A673 (cell line): ENCODE measurements at regions not wholly inside any gene's neighbourhood (a gene's known extent, or its start where the extent isn't known, plus 50 kb on each side); places are given as distances from the start of the nearest gene placed in this dataset.

ENCODE experiments used
- BruUV-seq: library from RNA; stranded (reverse); fragments of 400-500 nt; replicated peaks from 2 replicates; lab custom pipeline; 2021; lab: Mats Ljungman, UMichigan
- CTCF ChIA-PET: fragments of 300-600 bp; sonication (Branson Sonifier 250); formaldehyde crosslinking; loops from one replicate; lab custom pipeline; 2022; ENCODE audit warnings: antibody characterized with exemption; lab: Charles Lee
- POLR2A ChIA-PET: fragments of 300-600 bp; sonication (Branson Sonifier 250); formaldehyde crosslinking; loops from one replicate; lab custom pipeline; 2022; ENCODE audit warnings: antibody characterized with exemption; ENCODE audit not compliant: low non-redundant PET; lab: Charles Lee
- DNase-seq: peaks from one replicate; pipeline ENCODE4 v3.0.0-alpha.2; 2015; ENCODE audit warnings: low spot score
- H3K27ac ChIP-seq: fragments of 200-600 bp; sonication (generic); 2 replicates; pipeline ENCODE4 v1.5.1; 2016; ENCODE audit warnings: mixed run types, low read depth, mild to moderate bottlenecking, mixed read lengths, antibody characterized with exemption, low read length; ENCODE audit not compliant: poor library complexity, severe bottlenecking
- H3K27me3 ChIP-seq: fragments of 200-600 bp; sonication (generic); replicated peaks from 2 replicates; pipeline ENCODE4 v1.6.1; 2017; ENCODE audit warnings: mixed run types, low read depth, mild to moderate bottlenecking, mixed read lengths, antibody characterized with exemption, low read length; ENCODE audit not compliant: insufficient read depth, poor library complexity
- H3K36me3 ChIP-seq: fragments of 200-600 bp; sonication (generic); 2 replicates; pipeline ENCODE4 v1.6.1; 2016; ENCODE audit warnings: mixed run types, mild to moderate bottlenecking, mixed read lengths, antibody characterized with exemption, low read length; ENCODE audit not compliant: insufficient read depth, poor library complexity, severe bottlenecking
- H3K4me1 ChIP-seq: fragments of 200-600 bp; sonication (generic); 2 replicates; pipeline ENCODE4 v1.6.1; 2017; ENCODE audit warnings: mixed run types, mild to moderate bottlenecking, mixed read lengths, antibody characterized with exemption, low read length; ENCODE audit not compliant: insufficient read depth, poor library complexity, severe bottlenecking
- H3K4me3 ChIP-seq: fragments of 200-600 bp; sonication (generic); 2 replicates; pipeline ENCODE4 v1.5.1; 2016; ENCODE audit warnings: low read depth, mixed run types, mild to moderate bottlenecking, mixed read lengths, low read length; ENCODE audit not compliant: poor library complexity, severe bottlenecking
- H3K9me3 ChIP-seq: fragments of 200-600 bp; sonication (generic); 2 replicates; pipeline ENCODE4 v1.6.1; 2016; ENCODE audit warnings: mixed run types, low read depth, mild to moderate bottlenecking, mixed read lengths, antibody characterized with exemption, low read length; ENCODE audit not compliant: poor library complexity, severe bottlenecking
- EZH2 ChIP-seq: fragments of 200-600 bp; sonication (generic); IDR thresholded peaks from 2 replicates; pipeline ENCODE4 v1.6.1; 2017; ENCODE audit warnings: borderline replicate concordance, low read depth, mild to moderate bottlenecking, mixed read lengths, antibody characterized with exemption, low read length; ENCODE audit not compliant: poor library complexity, severe bottlenecking
- intact Hi-C: fragments of 100-400 bp; cut with micrococcal nuclease; formaldehyde crosslinking; loops from one replicate; pipeline ENCODE4 v1.10.0; 2022; ENCODE audit not compliant: unreplicated experiment
- TF ChIP-seq, protein P1 (sequence below): fragments of 300-800, 200-600 bp; sonication (generic); conservative IDR thresholded peaks from 2 replicates; pipeline ENCODE4 v1.5.1; 2017; ENCODE audit warnings: low read depth, mild to moderate bottlenecking, antibody characterized with exemption, low read length, moderate library complexity, mixed read lengths

DNA sequence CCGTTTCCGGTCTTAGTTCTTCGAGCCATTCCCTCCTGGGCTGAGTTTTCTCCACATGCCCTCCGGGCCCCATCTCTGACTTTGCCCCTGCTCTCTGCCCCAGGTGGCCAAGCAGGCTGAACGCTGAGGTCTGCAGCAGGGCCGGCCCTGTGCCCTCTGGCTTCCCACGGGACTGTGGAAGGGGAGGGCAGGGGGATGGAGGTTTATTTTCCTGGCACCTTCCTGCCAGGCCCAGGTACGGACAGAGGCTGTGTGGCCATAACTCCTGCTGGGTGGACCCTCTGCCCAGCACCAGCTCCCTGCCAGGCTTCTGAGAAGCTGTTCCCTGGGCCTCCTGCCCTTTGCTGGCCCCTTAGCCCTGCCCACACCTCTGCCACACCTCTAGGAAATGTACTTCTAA is 164.0 kb downstream of the TFCP2L1 start:
- H3K27ac ChIP-seq, result no peak overlapping the region
- no TSS peak for BruUV-seq

DNA sequence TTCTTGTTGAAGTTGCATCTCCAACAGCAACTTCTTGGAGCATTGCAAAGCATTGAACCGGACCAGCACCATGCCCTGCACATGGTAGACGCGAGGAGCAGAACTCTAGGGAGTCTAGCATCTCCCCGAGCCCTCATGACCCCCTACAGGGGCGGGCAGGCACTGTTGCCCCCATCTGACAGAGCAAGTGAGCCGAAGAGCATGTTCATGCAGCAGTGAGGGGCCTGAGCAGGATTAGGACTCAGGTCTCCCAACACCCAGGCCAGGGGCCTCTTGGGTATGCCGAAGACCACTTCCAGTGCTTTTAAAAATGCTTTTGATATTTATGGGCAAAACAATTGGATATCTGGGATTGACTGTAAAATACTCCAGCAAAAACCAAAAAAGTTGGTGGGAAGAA is 163.3 kb downstream of the TFCP2L1 start:
- no peak overlapping the region for H3K27ac ChIP-seq
- no peaks in the 10 kb centered on the region for H3K4me1 ChIP-seq
- H3K4me3 ChIP-seq, result no peak overlapping the region
- DNase-seq, result no peak
- no peaks in the 10 kb centered on the region for H3K36me3 ChIP-seq
- CTCF ChIA-PET, result no interaction called here
- no peaks in the 10 kb centered on the region for H3K27me3 ChIP-seq
- TF ChIP-seq, protein P1, sequence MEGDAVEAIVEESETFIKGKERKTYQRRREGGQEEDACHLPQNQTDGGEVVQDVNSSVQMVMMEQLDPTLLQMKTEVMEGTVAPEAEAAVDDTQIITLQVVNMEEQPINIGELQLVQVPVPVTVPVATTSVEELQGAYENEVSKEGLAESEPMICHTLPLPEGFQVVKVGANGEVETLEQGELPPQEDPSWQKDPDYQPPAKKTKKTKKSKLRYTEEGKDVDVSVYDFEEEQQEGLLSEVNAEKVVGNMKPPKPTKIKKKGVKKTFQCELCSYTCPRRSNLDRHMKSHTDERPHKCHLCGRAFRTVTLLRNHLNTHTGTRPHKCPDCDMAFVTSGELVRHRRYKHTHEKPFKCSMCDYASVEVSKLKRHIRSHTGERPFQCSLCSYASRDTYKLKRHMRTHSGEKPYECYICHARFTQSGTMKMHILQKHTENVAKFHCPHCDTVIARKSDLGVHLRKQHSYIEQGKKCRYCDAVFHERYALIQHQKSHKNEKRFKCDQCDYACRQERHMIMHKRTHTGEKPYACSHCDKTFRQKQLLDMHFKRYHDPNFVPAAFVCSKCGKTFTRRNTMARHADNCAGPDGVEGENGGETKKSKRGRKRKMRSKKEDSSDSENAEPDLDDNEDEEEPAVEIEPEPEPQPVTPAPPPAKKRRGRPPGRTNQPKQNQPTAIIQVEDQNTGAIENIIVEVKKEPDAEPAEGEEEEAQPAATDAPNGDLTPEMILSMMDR, result no peak
- no peaks in the 10 kb centered on the region for H3K9me3 ChIP-seq
- POLR2A ChIA-PET, result no interaction called here
- intact Hi-C loops, result no loop called here
- no TSS peak for BruUV-seq

More for the DNA sequence above, 164.0 kb downstream of the TFCP2L1 start:
- H3K36me3 ChIP-seq, result no peaks in the 10 kb centered on the region
- H3K27me3 ChIP-seq, result no peaks in the 10 kb centered on the region
- H3K4me1 ChIP-seq, result no peaks in the 10 kb centered on the region
- no peaks in the 10 kb centered on the region for H3K9me3 ChIP-seq
- DNase-seq, result no peak
- TF ChIP-seq, protein P1, result no peak
- TF ChIP-seq EZH2, result no peak
- intact Hi-C loops, result no loop called here
- no peak overlapping the region for H3K4me3 ChIP-seq
- CTCF ChIA-PET, result no interaction called here
- POLR2A ChIA-PET, result interaction anchor here (0.6 kb wide), 1 partner anchor 396 kb away, joined by 3 read pairs; no protein-coding TSS in a partner anchor

DNA sequence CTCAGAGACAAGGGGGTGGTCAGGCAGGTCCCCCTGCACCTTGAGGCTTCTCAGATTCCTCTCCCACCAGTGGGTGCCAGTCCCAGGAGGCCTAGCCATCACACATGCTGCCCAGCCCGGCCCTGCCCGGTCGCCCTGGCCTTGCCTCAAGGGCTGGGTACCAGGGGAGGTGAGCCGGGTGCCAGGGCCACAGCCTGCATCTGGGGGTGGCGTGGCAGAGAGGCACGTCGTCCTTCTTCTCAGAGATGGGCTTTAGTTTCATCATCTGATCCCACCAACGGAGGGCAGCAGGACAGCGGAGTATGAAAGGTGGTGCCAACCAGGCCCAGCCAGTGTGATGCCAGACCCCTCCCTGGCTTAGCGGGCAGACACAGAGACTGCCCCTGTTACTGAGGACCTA is 161.7 kb downstream of the TFCP2L1 start:
- no peak for DNase-seq
- Histone ChIP-seq H3K4me3 (no peak overlapping the region), H3K9me3 (no peaks in the 10 kb centered on the region), H3K27me3 (peaks cover 2% of the 10 kb centered on the region), H3K4me1 (no peaks in the 10 kb centered on the region), H3K27ac (no peak overlapping the region), H3K36me3 (no peaks in the 10 kb centered on the region)
- CTCF ChIA-PET, result no interaction called here
- POLR2A ChIA-PET, result no interaction called here
- intact Hi-C loops, result no loop called here
- no TSS peak for BruUV-seq
- TF ChIP-seq, protein P1, result no peak
- no peak for TF ChIP-seq EZH2
